Keratinocyte (primary cell): ENCODE measurements at regions not wholly inside any gene's neighbourhood (a gene's known extent, or its start where the extent isn't known, plus 50 kb on each side); places are given as distances from the start of the nearest gene placed in this dataset.

Experiments
- DNase-seq: peaks from one replicate; pipeline ENCODE4 v3.0.0-alpha.2; 2011; ENCODE audit warnings: low read depth, missing footprints, low spot score
- FAIRE-seq: peaks from 2 replicates; lab custom pipeline; 2011; peaks lifted over from hg19 to GRCh38; lab: Jason Lieb, UNC
- H2AFZ ChIP-seq: 2 replicates; pipeline ENCODE4 v1.6.0; 2012; ENCODE audit warnings: low read length, control low read depth, inconsistent platforms; ENCODE audit not compliant: control insufficient read depth
- H3K27ac ChIP-seq: 2 replicates; pipeline ENCODE4 v1.5.1; 2011; ENCODE audit warnings: low read length; ENCODE audit not compliant: control insufficient read depth, insufficient read depth
- H3K27me3 ChIP-seq: 3 replicates; pipeline ENCODE4 v1.6.0; 2011; ENCODE audit warnings: low read length; ENCODE audit not compliant: control insufficient read depth, insufficient read depth; ENCODE audit errors: extremely low read depth
- H3K36me3 ChIP-seq, 2 experiments: 2 replicates in 1 of 2; 3 replicates in 1 of 2; pipeline ENCODE4 v1.5.1; 2011; ENCODE audit warnings: low read length in 2 of 2, mild to moderate bottlenecking in 1 of 2; ENCODE audit not compliant: control insufficient read depth in 2 of 2, insufficient read depth in 2 of 2; ENCODE audit errors: extremely low read depth in 1 of 2
- H3K4me1 ChIP-seq: 3 replicates; pipeline ENCODE4 v1.5.1; 2011; ENCODE audit warnings: low read length; ENCODE audit not compliant: control insufficient read depth, insufficient read depth; ENCODE audit errors: extremely low read depth
- H3K4me2 ChIP-seq: 3 replicates; pipeline ENCODE4 v1.6.0; 2011; ENCODE audit warnings: low read depth, low read length; ENCODE audit not compliant: control insufficient read depth, insufficient read depth; ENCODE audit errors: extremely low read depth
- H3K4me3 ChIP-seq, 3 experiments: fragments of 200-600 bp in 1 of 3; sonication (generic) in 1 of 3; 2 replicates in 2 of 3; 3 replicates in 1 of 3; pipeline ENCODE4 v1.5.1; 2011 to 2016; ENCODE audit warnings: low read length in 3 of 3, mild to moderate bottlenecking in 3 of 3, control low read depth in 2 of 3, inconsistent platforms in 1 of 3, low read depth in 1 of 3, mixed read lengths in 1 of 3, mixed run types in 1 of 3, moderate library complexity in 1 of 3; ENCODE audit not compliant: control insufficient read depth in 2 of 3, insufficient read depth in 2 of 3; ENCODE audit errors: extremely low read depth in 1 of 3
- H3K79me2 ChIP-seq: 2 replicates; pipeline ENCODE4 v1.6.0; 2012; ENCODE audit warnings: low read length; ENCODE audit not compliant: control insufficient read depth, insufficient read depth
- H3K9ac ChIP-seq: 3 replicates; pipeline ENCODE4 v1.6.0; 2011; ENCODE audit warnings: low read length; ENCODE audit not compliant: control insufficient read depth, insufficient read depth; ENCODE audit errors: extremely low read depth
- H3K9me1 ChIP-seq: 3 replicates; pipeline ENCODE4 v1.6.0; 2011; ENCODE audit warnings: low read length; ENCODE audit not compliant: control insufficient read depth, insufficient read depth; ENCODE audit errors: extremely low read depth
- H3K9me3 ChIP-seq: 2 replicates; pipeline ENCODE4 v1.5.1; 2012; ENCODE audit warnings: low read depth, low read length; ENCODE audit not compliant: control insufficient read depth
- H4K20me1 ChIP-seq: 3 replicates; pipeline ENCODE4 v1.6.0; 2011; ENCODE audit warnings: low read length; ENCODE audit not compliant: control insufficient read depth, insufficient read depth; ENCODE audit errors: extremely low read depth
- EZH2 ChIP-seq: IDR thresholded peaks from one replicate; pipeline ENCODE4 v1.6.1; 2012; ENCODE audit warnings: inconsistent platforms, mild to moderate bottlenecking, low read length, moderate library complexity
- dilution Hi-C: fragments of 300-500 bp; cut with MboI; formaldehyde crosslinking; loops from one replicate; pipeline ENCODE4 v1.7.0; 2020; ENCODE audit warnings: low sequenced_read_pairs; ENCODE audit not compliant: extremely low pct_ligation_motif_present
- TF ChIP-seq, protein P1 (sequence below), 3 experiments: IDR thresholded peaks in 1 of 3; conservative IDR thresholded peaks in 1 of 3; optimal IDR thresholded peaks in 1 of 3; 2 replicates in 2 of 3; 3 replicates in 1 of 3; pipeline versions ENCODE3 to v1.5.1; 2011; ENCODE audit warnings: low read length in 3 of 3, mild to moderate bottlenecking in 3 of 3, moderate library complexity in 2 of 3, control low read depth in 1 of 3, inconsistent platforms in 1 of 3; ENCODE audit not compliant: insufficient read depth in 2 of 3; ENCODE audit errors: extremely low read depth in 1 of 3

DNA sequence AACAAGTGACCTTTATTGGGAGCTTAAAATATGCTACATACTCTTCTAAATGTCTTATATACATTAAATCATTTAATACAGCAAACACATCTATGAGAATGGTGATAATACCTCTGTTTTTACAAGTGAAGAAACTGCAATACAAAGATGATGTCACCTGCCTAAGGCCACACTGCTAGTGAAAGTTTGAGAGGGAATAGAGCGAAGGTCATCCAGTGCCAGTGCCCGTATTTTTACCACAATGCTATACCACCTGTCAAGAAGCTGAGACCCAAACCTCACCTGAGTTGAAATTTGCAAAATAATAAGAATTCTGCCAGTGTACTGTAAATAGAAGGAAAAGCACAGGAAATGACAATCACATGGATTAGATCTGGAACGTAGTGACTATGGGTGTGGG, 200.4 kb upstream of the TMPRSS15 start:
- Histone ChIP-seq H3K79me2 (no peaks in the 10 kb centered on the region), H3K4me3 (no peak overlapping the region), H4K20me1 (no peaks in the 10 kb centered on the region), H3K9ac (no peak overlapping the region), H3K4me1 (no peaks in the 10 kb centered on the region), H3K27ac (no peak overlapping the region), H3K9me1 (no peaks in the 10 kb centered on the region), H3K9me3 (no peaks in the 10 kb centered on the region), H3K27me3 (no peaks in the 10 kb centered on the region), H2AFZ (no peak overlapping the region), H3K4me2 (no peak overlapping the region), H3K36me3 (no peaks in the 10 kb centered on the region)
- dilution Hi-C loops = no loop called here
- no peak for DNase-seq
- no peak for FAIRE-seq
- no peak for TF ChIP-seq EZH2
- TF ChIP-seq, protein P1, sequence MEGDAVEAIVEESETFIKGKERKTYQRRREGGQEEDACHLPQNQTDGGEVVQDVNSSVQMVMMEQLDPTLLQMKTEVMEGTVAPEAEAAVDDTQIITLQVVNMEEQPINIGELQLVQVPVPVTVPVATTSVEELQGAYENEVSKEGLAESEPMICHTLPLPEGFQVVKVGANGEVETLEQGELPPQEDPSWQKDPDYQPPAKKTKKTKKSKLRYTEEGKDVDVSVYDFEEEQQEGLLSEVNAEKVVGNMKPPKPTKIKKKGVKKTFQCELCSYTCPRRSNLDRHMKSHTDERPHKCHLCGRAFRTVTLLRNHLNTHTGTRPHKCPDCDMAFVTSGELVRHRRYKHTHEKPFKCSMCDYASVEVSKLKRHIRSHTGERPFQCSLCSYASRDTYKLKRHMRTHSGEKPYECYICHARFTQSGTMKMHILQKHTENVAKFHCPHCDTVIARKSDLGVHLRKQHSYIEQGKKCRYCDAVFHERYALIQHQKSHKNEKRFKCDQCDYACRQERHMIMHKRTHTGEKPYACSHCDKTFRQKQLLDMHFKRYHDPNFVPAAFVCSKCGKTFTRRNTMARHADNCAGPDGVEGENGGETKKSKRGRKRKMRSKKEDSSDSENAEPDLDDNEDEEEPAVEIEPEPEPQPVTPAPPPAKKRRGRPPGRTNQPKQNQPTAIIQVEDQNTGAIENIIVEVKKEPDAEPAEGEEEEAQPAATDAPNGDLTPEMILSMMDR (optimal IDR thresholded peaks at IDR 0.05 in 1 of 3, IDR thresholded peaks at IDR 0.05 in 1 of 3, conservative IDR thresholded peaks at IDR 0.05 in 1 of 3; ENCODE audit: extremely low read depth in 1 of 3, insufficient read depth in 2 of 3, low read length in 3 of 3) = no peak

DNA sequence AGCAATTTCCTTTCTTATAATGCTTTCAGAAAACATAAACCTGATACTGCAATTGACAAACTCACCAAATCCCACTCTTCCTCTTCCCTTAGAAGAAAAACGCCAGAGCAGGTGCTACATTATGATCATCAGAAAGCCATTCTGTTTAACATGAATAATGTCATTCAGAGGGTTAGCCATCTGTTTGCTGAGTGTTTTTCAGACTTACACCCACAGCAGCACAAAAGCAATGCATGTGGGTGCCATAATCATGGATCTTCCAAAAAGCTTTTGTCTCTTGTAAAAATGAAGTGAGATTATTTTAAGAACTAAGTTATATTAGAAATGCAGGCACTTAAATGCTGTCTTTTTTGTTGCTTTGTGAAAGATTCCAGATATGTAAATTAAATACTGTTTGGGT, 204.6 kb upstream of the TMPRSS15 start:
- FAIRE-seq (no peak), DNase-seq (no peak)
- no peak overlapping the region for H3K4me3 ChIP-seq
- no peak overlapping the region for H3K27ac ChIP-seq
- dilution Hi-C loops = no loop called here
- H3K4me2 ChIP-seq = no peak overlapping the region
- no peaks in the 10 kb centered on the region for H4K20me1 ChIP-seq
- no peak for TF ChIP-seq EZH2
- TF ChIP-seq, protein P1 (optimal IDR thresholded peaks at IDR 0.05 in 1 of 3, IDR thresholded peaks at IDR 0.05 in 1 of 3, conservative IDR thresholded peaks at IDR 0.05 in 1 of 3; ENCODE audit: extremely low read depth in 1 of 3, insufficient read depth in 2 of 3, low read length in 3 of 3) = no peak
- no peaks in the 10 kb centered on the region for H3K9me3 ChIP-seq
- H3K79me2 ChIP-seq = no peaks in the 10 kb centered on the region
- no peaks in the 10 kb centered on the region for H3K36me3 ChIP-seq
- H2AFZ ChIP-seq = no peak overlapping the region
- H3K4me1 ChIP-seq = no peaks in the 10 kb centered on the region
- no peaks in the 10 kb centered on the region for H3K9me1 ChIP-seq
- H3K9ac ChIP-seq = no peak overlapping the region
- H3K27me3 ChIP-seq = no peaks in the 10 kb centered on the region
